Peyer's patch (tissue), 4 donors: ENCODE measurements at regions not wholly inside any gene's neighbourhood (a gene's known extent, or its start where the extent isn't known, plus 50 kb on each side); places are given as distances from the start of the nearest gene placed in this dataset.

Source experiments
- DNase-seq, 3 donors: peaks; one replicate each; pipeline ENCODE4 v3.0.0-alpha.2; 2017 to 2019
- H3K27ac ChIP-seq, 4 donors: fragments of 200-600 bp; sonication (generic); one replicate each; pipeline ENCODE4 v1.5.1; 2016 to 2019
- H3K27me3 ChIP-seq, 2 donors: fragments of 200-600 bp; sonication (generic); one replicate each; pipeline ENCODE4 v1.5.1; 2019
- H3K36me3 ChIP-seq, 3 donors: fragments of 200-600 bp; sonication (generic); one replicate each; pipeline ENCODE4 v1.5.1; 2016 to 2019
- H3K4me1 ChIP-seq, 4 donors: fragments of 200-600 bp; sonication (generic); one replicate each; pipeline ENCODE4 v1.5.1; 2016 to 2019
- H3K4me3 ChIP-seq, 4 donors: fragments of 200-600 bp; sonication (generic); 1 replicate in 3 of 4; 2 replicates in 1 of 4; pipeline ENCODE4 v1.5.1; 2016 to 2019; ENCODE audit warnings: mild to moderate bottlenecking in 1 of 4
- H3K9me3 ChIP-seq, 4 donors: fragments of 200-600 bp; sonication (generic); one replicate each; pipeline ENCODE4 v1.5.1; 2016 to 2019; ENCODE audit warnings: mild to moderate bottlenecking in 1 of 4
- POLR2A ChIP-seq, 2 donors: fragments of 450-650 bp; IDR thresholded peaks; one replicate each; pipeline ENCODE4 v1.5.1; 2017; ENCODE audit warnings: antibody characterized with exemption in 2 of 2, mild to moderate bottlenecking in 2 of 2, moderate library complexity in 2 of 2
- TF ChIP-seq, protein P1 (sequence below), 6 experiments: fragments of 450-650 bp in 4 of 6; fragments of 200-600 bp in 2 of 6; sonication (generic) in 1 of 6; IDR thresholded peaks; one replicate each; pipeline ENCODE4 v1.5.1; 2017 to 2019; ENCODE audit warnings: antibody characterized with exemption in 6 of 6, mild to moderate bottlenecking in 3 of 6, moderate library complexity in 1 of 6

DNA sequence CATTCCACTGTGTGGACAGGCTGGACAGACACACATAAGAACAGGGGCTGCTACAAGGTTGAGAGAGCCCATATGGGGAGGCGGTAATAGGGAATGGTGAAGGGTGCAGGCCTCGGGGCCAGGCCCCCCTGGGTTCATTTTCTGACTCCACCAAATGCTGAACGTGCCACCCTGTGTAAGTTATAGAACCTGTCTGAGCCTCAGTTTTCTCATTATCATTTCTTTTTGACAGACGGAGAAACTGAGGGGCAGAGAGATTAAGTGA is 569.5 kb downstream of the PTPRU start:
- TF ChIP-seq, protein P1, sequence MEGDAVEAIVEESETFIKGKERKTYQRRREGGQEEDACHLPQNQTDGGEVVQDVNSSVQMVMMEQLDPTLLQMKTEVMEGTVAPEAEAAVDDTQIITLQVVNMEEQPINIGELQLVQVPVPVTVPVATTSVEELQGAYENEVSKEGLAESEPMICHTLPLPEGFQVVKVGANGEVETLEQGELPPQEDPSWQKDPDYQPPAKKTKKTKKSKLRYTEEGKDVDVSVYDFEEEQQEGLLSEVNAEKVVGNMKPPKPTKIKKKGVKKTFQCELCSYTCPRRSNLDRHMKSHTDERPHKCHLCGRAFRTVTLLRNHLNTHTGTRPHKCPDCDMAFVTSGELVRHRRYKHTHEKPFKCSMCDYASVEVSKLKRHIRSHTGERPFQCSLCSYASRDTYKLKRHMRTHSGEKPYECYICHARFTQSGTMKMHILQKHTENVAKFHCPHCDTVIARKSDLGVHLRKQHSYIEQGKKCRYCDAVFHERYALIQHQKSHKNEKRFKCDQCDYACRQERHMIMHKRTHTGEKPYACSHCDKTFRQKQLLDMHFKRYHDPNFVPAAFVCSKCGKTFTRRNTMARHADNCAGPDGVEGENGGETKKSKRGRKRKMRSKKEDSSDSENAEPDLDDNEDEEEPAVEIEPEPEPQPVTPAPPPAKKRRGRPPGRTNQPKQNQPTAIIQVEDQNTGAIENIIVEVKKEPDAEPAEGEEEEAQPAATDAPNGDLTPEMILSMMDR (IDR thresholded peaks at IDR 0.05) = no peak
- TF ChIP-seq POLR2A (IDR thresholded peaks at IDR 0.05) = no peak
- Histone ChIP-seq H3K27ac (no peak overlapping the region), H3K36me3 (no peaks in the 10 kb centered on the region), H3K9me3 (no peaks in the 10 kb centered on the region), H3K27me3 (no peaks in the 10 kb centered on the region), H3K4me1 (no peaks in the 10 kb centered on the region), H3K4me3 (no peak overlapping the region)
- DNase-seq = no peak

DNA sequence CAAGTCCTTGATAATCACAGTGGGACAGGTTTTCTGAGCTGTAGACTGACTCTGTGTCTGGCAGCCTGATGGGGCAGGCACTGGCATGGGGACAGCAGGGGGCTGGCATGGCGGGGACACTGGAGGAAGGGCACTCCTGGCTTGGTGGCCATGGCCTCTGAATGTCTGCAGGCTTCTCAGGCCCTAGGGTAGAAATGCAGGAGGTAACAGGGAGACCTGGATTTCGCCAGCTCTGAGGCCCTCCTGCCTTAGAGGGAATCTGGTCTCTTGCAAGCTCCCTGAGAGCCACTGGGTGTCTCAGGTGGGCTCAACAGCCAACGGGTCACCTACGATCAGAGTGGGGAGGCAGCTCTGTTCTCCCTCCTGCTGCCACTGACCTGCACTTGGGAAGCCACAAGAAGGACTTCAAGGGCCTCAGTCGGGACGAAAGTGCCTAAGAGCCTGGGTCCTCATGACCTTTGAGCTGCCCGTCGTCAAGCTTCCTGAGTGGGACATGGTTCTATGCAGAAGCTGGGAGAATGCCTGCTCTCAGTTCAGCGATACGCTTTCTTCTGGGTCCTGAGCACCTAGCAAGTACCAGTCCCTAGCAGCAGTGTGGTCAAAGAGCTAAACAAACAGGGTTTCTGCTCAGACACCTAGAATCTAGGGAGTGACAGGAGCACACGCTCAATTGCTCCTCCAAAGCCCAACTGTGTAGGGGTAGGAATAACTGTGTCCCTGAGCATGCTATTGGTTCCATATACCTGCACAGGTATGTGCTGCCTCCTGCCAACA is 569.0 kb downstream of the PTPRU start:
- Histone ChIP-seq H3K4me1 (no peaks in the 10 kb centered on the region), H3K9me3 (no peaks in the 10 kb centered on the region), H3K27ac (no peak overlapping the region), H3K27me3 (no peaks in the 10 kb centered on the region), H3K36me3 (no peaks in the 10 kb centered on the region), H3K4me3 (no peak overlapping the region)
- TF ChIP-seq, protein P1 (IDR thresholded peaks at IDR 0.05) = no peak
- no peak for TF ChIP-seq POLR2A (IDR thresholded peaks at IDR 0.05)
- DNase-seq = peak in 1 of 3 donors; percentile 8

DNA sequence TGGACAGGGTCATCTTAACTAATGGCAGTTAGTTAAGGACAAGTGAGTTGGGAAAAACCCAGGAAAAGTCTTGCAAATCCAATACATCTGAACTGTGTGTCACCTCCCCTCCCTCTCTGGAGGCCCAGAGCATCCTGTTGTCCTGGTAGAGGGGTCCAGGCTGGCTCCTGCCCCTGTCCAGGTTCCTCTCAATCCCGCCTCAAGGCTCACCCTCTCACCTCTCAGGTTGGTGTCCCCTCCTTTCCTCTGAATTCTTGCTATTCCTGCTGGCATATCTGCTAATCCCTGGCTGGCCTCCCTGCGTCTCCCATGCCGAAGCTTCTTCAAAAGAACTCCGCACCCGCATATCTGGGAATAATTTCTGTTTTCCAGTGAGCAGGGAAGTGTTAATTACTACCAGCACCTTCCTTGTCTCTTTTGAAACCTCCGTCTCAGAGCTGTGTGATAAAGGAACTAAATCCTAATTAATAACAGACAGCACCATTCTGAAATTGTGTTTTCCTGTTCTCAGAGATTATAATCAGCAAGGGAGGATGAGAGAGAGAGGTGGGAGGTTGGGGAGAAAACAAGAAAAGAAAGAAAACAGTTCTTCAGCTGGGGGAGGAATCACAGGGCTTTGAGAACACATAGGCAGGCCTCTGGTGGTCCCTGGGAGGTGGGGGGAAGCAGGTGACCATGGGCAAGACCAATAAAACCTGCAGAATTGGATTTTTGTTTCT is 568.0 kb downstream of the PTPRU start:
- no peak for TF ChIP-seq POLR2A (IDR thresholded peaks at IDR 0.05)
- TF ChIP-seq, protein P1 (IDR thresholded peaks at IDR 0.05) = no peak
- no peaks in the 10 kb centered on the region for H3K36me3 ChIP-seq
- H3K27me3 ChIP-seq = no peaks in the 10 kb centered on the region
- DNase-seq = no peak
- H3K4me1 ChIP-seq = no peaks in the 10 kb centered on the region
- no peak overlapping the region for H3K4me3 ChIP-seq
- no peaks in the 10 kb centered on the region for H3K9me3 ChIP-seq
- no peak overlapping the region for H3K27ac ChIP-seq

DNA sequence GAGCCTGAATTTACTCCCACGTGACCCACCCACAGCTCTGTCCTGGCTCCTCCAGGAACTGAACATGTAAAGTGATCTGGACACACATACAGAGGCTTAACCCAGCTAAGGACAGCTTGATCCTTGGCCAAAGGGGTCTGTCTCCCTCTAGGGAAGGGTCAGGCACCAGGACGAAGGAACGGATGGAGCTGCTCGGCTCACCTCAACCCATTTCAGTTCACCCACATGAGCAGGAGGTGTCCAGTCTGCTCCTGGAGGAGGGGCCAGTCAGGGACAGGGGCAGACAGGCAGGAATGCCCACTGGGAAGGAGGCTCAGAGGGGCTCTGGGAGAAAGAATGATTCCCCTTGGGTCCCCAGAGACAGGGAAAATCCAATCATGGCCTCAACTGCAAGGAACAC is 567.2 kb downstream of the PTPRU start:
- H3K27ac ChIP-seq = no peak overlapping the region
- TF ChIP-seq, protein P1 (IDR thresholded peaks at IDR 0.05) = no peak
- TF ChIP-seq POLR2A (IDR thresholded peaks at IDR 0.05) = no peak
- no peaks in the 10 kb centered on the region for H3K27me3 ChIP-seq
- peak in 1 of 3 donors; percentile 8 for DNase-seq
- no peaks in the 10 kb centered on the region for H3K36me3 ChIP-seq
- H3K9me3 ChIP-seq = no peaks in the 10 kb centered on the region
- no peaks in the 10 kb centered on the region for H3K4me1 ChIP-seq
- no peak overlapping the region for H3K4me3 ChIP-seq

- no peak for TF ChIP-seq POLR2A (IDR thresholded peaks at IDR 0.05)
- TF ChIP-seq, protein P1 (IDR thresholded peaks at IDR 0.05) = no peak
- no peaks in the 10 kb centered on the region for H3K9me3 ChIP-seq
- no peak overlapping the region for H3K4me3 ChIP-seq
- DNase-seq = peak in 1 of 3 donors; percentile 8
- no peaks in the 10 kb centered on the region for H3K27me3 ChIP-seq
- no peaks in the 10 kb centered on the region for H3K4me1 ChIP-seq
- H3K36me3 ChIP-seq = no peaks in the 10 kb centered on the region
- H3K27ac ChIP-seq = no peak overlapping the region
Measured at GRCh38 chr1:29802181-29803068, 566.1 kb downstream of the PTPRU start.
